ENCODE measurements at regions not wholly inside any gene's neighbourhood (a gene's known extent, or its start where the extent isn't known, plus 50 kb on each side); places are given as distances from the start of the nearest gene placed in this dataset.

DNA sequence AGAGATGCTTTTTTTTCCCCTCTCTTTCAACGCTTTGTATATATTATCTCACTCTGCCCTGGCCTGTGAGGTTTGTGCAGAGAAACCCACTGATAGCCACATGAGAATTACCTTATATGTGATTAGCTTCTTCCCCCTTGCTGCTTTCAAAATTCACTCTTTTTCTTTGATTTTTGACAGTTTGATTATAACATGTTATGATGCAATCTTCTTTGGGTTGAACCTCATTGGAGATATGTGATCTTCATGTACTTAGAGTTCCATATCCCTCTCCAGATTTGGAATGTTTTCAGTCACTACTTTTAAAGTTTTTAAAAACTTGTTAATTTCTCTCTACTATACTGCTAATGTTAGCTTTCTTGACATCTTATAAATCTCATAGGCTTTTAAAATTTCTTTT, 479.5 kb upstream of the AGA start:
- TF ChIP-seq, protein P1, sequence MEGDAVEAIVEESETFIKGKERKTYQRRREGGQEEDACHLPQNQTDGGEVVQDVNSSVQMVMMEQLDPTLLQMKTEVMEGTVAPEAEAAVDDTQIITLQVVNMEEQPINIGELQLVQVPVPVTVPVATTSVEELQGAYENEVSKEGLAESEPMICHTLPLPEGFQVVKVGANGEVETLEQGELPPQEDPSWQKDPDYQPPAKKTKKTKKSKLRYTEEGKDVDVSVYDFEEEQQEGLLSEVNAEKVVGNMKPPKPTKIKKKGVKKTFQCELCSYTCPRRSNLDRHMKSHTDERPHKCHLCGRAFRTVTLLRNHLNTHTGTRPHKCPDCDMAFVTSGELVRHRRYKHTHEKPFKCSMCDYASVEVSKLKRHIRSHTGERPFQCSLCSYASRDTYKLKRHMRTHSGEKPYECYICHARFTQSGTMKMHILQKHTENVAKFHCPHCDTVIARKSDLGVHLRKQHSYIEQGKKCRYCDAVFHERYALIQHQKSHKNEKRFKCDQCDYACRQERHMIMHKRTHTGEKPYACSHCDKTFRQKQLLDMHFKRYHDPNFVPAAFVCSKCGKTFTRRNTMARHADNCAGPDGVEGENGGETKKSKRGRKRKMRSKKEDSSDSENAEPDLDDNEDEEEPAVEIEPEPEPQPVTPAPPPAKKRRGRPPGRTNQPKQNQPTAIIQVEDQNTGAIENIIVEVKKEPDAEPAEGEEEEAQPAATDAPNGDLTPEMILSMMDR (conservative IDR thresholded peaks at IDR 0.05) = no peak
- no peak for TF ChIP-seq ZFX (IDR thresholded peaks at IDR 0.05)

Measured in C4-2B (cell line).